Mesenchymal stem cell (in vitro differentiated cells and primary cell): ENCODE measurements at regions not wholly inside any gene's neighbourhood (a gene's known extent, or its start where the extent isn't known, plus 50 kb on each side); places are given as distances from the start of the nearest gene placed in this dataset.
"Not testable (repeated sequence)": the region's sequence is repeated elsewhere in the genome, so short reads cannot be mapped to it uniquely, and the experiment has no call there.

ENCODE experiments used
- DNase-seq: peaks from one replicate; pipeline ENCODE4 v3.0.0-alpha.2; 2013
- H2AFZ ChIP-seq: one replicate; pipeline ENCODE4 v1.6.1; 2013; ENCODE audit warnings: low read depth, mild to moderate bottlenecking, control low read depth, inconsistent platforms, low read length, moderate library complexity
- H2AK5ac ChIP-seq: 2 replicates; pipeline ENCODE4 v1.6.1; 2013; ENCODE audit warnings: low read length, moderate library complexity, mild to moderate bottlenecking, inconsistent platforms; ENCODE audit not compliant: severe bottlenecking
- H2BK120ac ChIP-seq: one replicate; pipeline ENCODE4 v1.6.1; 2013; ENCODE audit warnings: low read depth, mild to moderate bottlenecking, inconsistent platforms, low read length, moderate library complexity
- H2BK12ac ChIP-seq, 2 experiments: one replicate each; pipeline ENCODE4 v1.6.1; 2013; ENCODE audit warnings: inconsistent platforms in 2 of 2, low read length in 2 of 2, mild to moderate bottlenecking in 2 of 2, moderate library complexity in 2 of 2, control low read depth in 1 of 2
- H2BK15ac ChIP-seq: one replicate; pipeline ENCODE4 v1.6.1; 2013; ENCODE audit warnings: mild to moderate bottlenecking, low read depth, inconsistent platforms; ENCODE audit not compliant: poor library complexity, severe bottlenecking
- H2BK5ac ChIP-seq: 2 replicates; pipeline ENCODE4 v1.6.1; 2013; ENCODE audit warnings: low read depth, mild to moderate bottlenecking, low read length, control low read depth, inconsistent platforms; ENCODE audit not compliant: poor library complexity, severe bottlenecking
- H3K14ac ChIP-seq, 2 experiments: one replicate each; pipeline ENCODE4 v1.6.1; 2013; ENCODE audit warnings: inconsistent platforms in 2 of 2, low read length in 2 of 2, control low read depth in 1 of 2, mild to moderate bottlenecking in 1 of 2, moderate library complexity in 1 of 2
- H3K18ac ChIP-seq, 2 experiments: one replicate each; pipeline ENCODE4 v1.6.1; 2013; ENCODE audit warnings: inconsistent platforms in 2 of 2, low read length in 2 of 2, control low read depth in 1 of 2, low read depth in 1 of 2, mild to moderate bottlenecking in 1 of 2
- H3K23ac ChIP-seq, 2 experiments: one replicate each; pipeline ENCODE4 v1.6.1; 2013; ENCODE audit warnings: inconsistent platforms in 2 of 2, low read length in 2 of 2, mild to moderate bottlenecking in 2 of 2, moderate library complexity in 2 of 2, control low read depth in 1 of 2
- H3K27ac ChIP-seq: 2 replicates; pipeline ENCODE4 v1.5.1; 2013; ENCODE audit warnings: mild to moderate bottlenecking, moderate library complexity, low read length, control low read depth, inconsistent platforms; ENCODE audit not compliant: poor library complexity, severe bottlenecking
- H3K27me3 ChIP-seq, 2 experiments: 2 replicates each; pipeline versions ENCODE4 v1.6.1 to v1.7.0; 2013; ENCODE audit warnings: low read length in 2 of 2, mild to moderate bottlenecking in 2 of 2, moderate library complexity in 2 of 2, control low read depth in 1 of 2, inconsistent platforms in 1 of 2; ENCODE audit not compliant: control insufficient read depth in 1 of 2, insufficient read depth in 1 of 2
- H3K36me3 ChIP-seq, 2 experiments: 2 replicates each; pipeline versions ENCODE4 v1.6.1 to v1.7.0; 2013; ENCODE audit warnings: low read length in 2 of 2, control low read depth in 1 of 2, inconsistent platforms in 1 of 2, low read depth in 1 of 2, mild to moderate bottlenecking in 1 of 2; ENCODE audit not compliant: insufficient read depth in 2 of 2, control insufficient read depth in 1 of 2
- H3K4ac ChIP-seq, 2 experiments: one replicate each; pipeline ENCODE4 v1.6.1; 2013; ENCODE audit warnings: inconsistent platforms in 2 of 2, low read length in 2 of 2, mild to moderate bottlenecking in 2 of 2, moderate library complexity in 2 of 2, control low read depth in 1 of 2, low read depth in 1 of 2
- H3K4me1 ChIP-seq: 2 replicates; pipeline ENCODE4 v1.6.1; 2013; ENCODE audit warnings: low read depth, low read length, control low read depth; ENCODE audit not compliant: control insufficient read depth, insufficient read depth
- H3K4me2 ChIP-seq: 2 replicates; pipeline ENCODE4 v1.6.1; 2013; ENCODE audit warnings: low read length, mild to moderate bottlenecking, inconsistent platforms; ENCODE audit not compliant: poor library complexity, severe bottlenecking
- H3K4me3 ChIP-seq, 2 experiments: 2 replicates each; pipeline versions ENCODE4 v1.5.1 to v1.7.0; 2013; ENCODE audit warnings: low read length in 2 of 2, mild to moderate bottlenecking in 2 of 2, control low read depth in 1 of 2, low read depth in 1 of 2; ENCODE audit not compliant: insufficient read depth in 1 of 2
- H3K79me1 ChIP-seq: replicated peaks from 2 replicates; pipeline ENCODE4 v1.6.1; 2013; ENCODE audit warnings: mild to moderate bottlenecking, control low read depth, low read length, inconsistent platforms; ENCODE audit not compliant: poor library complexity, severe bottlenecking
- H3K9ac ChIP-seq: 2 replicates; pipeline ENCODE4 v1.7.0; 2013; ENCODE audit warnings: mild to moderate bottlenecking, low read length, moderate library complexity
- H3K9me3 ChIP-seq: 2 replicates; pipeline ENCODE4 v1.7.0; 2013; ENCODE audit warnings: mild to moderate bottlenecking, low read length; ENCODE audit not compliant: control insufficient read depth
- H4K8ac ChIP-seq: one replicate; pipeline ENCODE4 v1.6.1; 2013; ENCODE audit warnings: inconsistent platforms, mild to moderate bottlenecking, low read length, moderate library complexity
- H4K91ac ChIP-seq: one replicate; pipeline ENCODE4 v1.6.1; 2013; ENCODE audit warnings: mild to moderate bottlenecking, low read length, inconsistent platforms
- WGBS: methylation state at CpG from one replicate; pipeline ENCODE4 v1.1.7; 2013; ENCODE audit warnings: mixed read lengths; 5-methylcytosine and 5-hydroxymethylcytosine counted together

- not testable (repeated sequence) for H2BK15ac ChIP-seq, H2BK120ac ChIP-seq, H3K4me2 ChIP-seq, H2BK5ac ChIP-seq, H2BK12ac ChIP-seq, H3K36me3 ChIP-seq, H3K9me3 ChIP-seq, H3K4me3 ChIP-seq, H3K27me3 ChIP-seq, H3K9ac ChIP-seq, H3K23ac ChIP-seq, H2AK5ac ChIP-seq, H3K27ac ChIP-seq, H3K79me1 ChIP-seq, H3K4me1 ChIP-seq, H4K8ac ChIP-seq, H3K14ac ChIP-seq, H3K4ac ChIP-seq, H2AFZ ChIP-seq, H3K18ac ChIP-seq, DNase-seq, H4K91ac ChIP-seq
- 96% methylated on average over 2 of the region's 2 CpGs for WGBS
Measured at GRCh38 chr2:175240033-175240432, 58.5 kb upstream of the ATP5MC3 start.

- Histone ChIP-seq H2BK12ac (no peak overlapping the region), H3K9me3 (no peaks in the 10 kb centered on the region), H2AFZ (no peak overlapping the region), H3K79me1 (no peaks in the 10 kb centered on the region), H3K23ac (no peak overlapping the region), H3K4ac (no peak overlapping the region), H2AK5ac (no peak overlapping the region), H3K4me2 (no peak overlapping the region), H2BK5ac (no peak overlapping the region), H2BK120ac (no peak overlapping the region), H4K8ac (no peak overlapping the region), H3K9ac (no peak overlapping the region), H3K14ac (no peak overlapping the region), H4K91ac (no peak overlapping the region), H2BK15ac (no peak overlapping the region), H3K18ac (no peak overlapping the region), H3K36me3 (no peaks in the 10 kb centered on the region), H3K27ac (no peak overlapping the region), H3K4me1 (no peaks in the 10 kb centered on the region), H3K27me3 (no peaks in the 10 kb centered on the region), H3K4me3 (no peak overlapping the region)
- no peak for DNase-seq
- WGBS, result 91% methylated on average over 4 of the region's 4 CpGs
Measured at GRCh38 chr2:175236930-175237329, 55.4 kb upstream of the ATP5MC3 start.

GRCh38 chr2:175234650-175235049 lies 53.1 kb upstream of the ATP5MC3 start:
- Histone ChIP-seq H2BK12ac (no peak overlapping the region), H3K4me2 (no peak overlapping the region), H3K27me3 (no peaks in the 10 kb centered on the region), H3K14ac (no peak overlapping the region), H4K8ac (no peak overlapping the region), H3K4me1 (no peaks in the 10 kb centered on the region), H3K9me3 (no peaks in the 10 kb centered on the region), H3K23ac (no peak overlapping the region), H2BK5ac (no peak overlapping the region), H2AFZ (no peak overlapping the region), H3K9ac (no peak overlapping the region), H2BK15ac (no peak overlapping the region), H3K4me3 (no peak overlapping the region), H3K36me3 (no peaks in the 10 kb centered on the region), H2AK5ac (no peak overlapping the region), H3K27ac (no peak overlapping the region), H3K18ac (no peak overlapping the region), H3K79me1 (no peaks in the 10 kb centered on the region), H4K91ac (no peak overlapping the region), H2BK120ac (no peak overlapping the region), H3K4ac (no peak overlapping the region)
- DNase-seq, result no peak
- WGBS, result no CpG with 5 or more reads among the region's 2 CpGs

- no peak overlapping the region for H2BK5ac ChIP-seq
- no peaks in the 10 kb centered on the region for H3K27me3 ChIP-seq
- H3K23ac ChIP-seq, result no peak overlapping the region
- no peak overlapping the region for H3K4me2 ChIP-seq
- no peak overlapping the region for H2AK5ac ChIP-seq
- no peaks in the 10 kb centered on the region for H3K36me3 ChIP-seq
- H3K4me3 ChIP-seq, result no peak overlapping the region
- no peaks in the 10 kb centered on the region for H3K9me3 ChIP-seq
- no peak overlapping the region for H3K9ac ChIP-seq
- H2BK120ac ChIP-seq, result no peak overlapping the region
- no peaks in the 10 kb centered on the region for H3K4me1 ChIP-seq
- H3K27ac ChIP-seq, result no peak overlapping the region
- no peaks in the 10 kb centered on the region for H3K79me1 ChIP-seq
- H2AFZ ChIP-seq, result no peak overlapping the region
- H3K18ac ChIP-seq, result no peak overlapping the region
- H3K4ac ChIP-seq, result no peak overlapping the region
- H2BK15ac ChIP-seq, result no peak overlapping the region
- no peak overlapping the region for H4K91ac ChIP-seq
- H3K14ac ChIP-seq, result no peak overlapping the region
- H2BK12ac ChIP-seq, result no peak overlapping the region
- DNase-seq, result peak; percentile 34
- H4K8ac ChIP-seq, result no peak overlapping the region
Measured at GRCh38 chr2:175234153-175234552, 52.6 kb upstream of the ATP5MC3 start.
